ENCODE measurements at regions not wholly inside any gene's neighbourhood (a gene's known extent, or its start where the extent isn't known, plus 50 kb on each side); places are given as distances from the start of the nearest gene placed in this dataset.

DNA sequence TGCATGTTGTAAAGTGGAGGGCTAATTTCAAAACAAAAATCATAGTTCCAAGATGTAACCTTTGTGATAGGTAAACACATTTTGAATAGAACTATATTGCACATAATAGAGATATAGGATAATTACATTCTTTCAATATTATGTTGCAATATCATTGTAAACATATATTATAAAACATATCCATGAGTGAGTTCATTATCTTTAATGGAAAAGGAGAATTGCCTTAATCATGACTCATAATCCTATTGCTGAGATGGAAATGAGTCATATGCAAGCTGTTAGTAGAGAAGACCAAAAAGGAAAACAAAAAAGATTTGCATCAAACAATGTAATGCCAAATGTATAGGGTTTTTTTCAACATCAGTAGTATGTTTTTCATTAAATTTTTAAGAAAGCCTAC lies 73.7 kb upstream of the WDR44 start:
- TF ChIP-seq GATA1 (IDR thresholded peaks at IDR 0.05; ENCODE audit: low read depth, low read length) = no peak
- TF ChIP-seq POLR2A (IDR thresholded peaks at IDR 0.05; ENCODE audit: low read length) = no peak
